ENCODE measurements at regions not wholly inside any gene's neighbourhood (a gene's known extent, or its start where the extent isn't known, plus 50 kb on each side); places are given as distances from the start of the nearest gene placed in this dataset.

GRCh38 chr20:4563031-4563430, 123.2 kb upstream of the PRNP start:
- Histone ChIP-seq H3K27me3 (no peaks in the 10 kb centered on the region), H3K27ac (no peak overlapping the region), H3K4me3 (no peak overlapping the region), H3K9me3 (peaks cover 0 to 17% of the 10 kb centered on the region in 2 donors), H3K4me1 (no peaks in the 10 kb centered on the region), H3K36me3 (no peaks in the 10 kb centered on the region)
- intact Hi-C loops (cut with DNase I; ENCODE audit: low total_unique reads): no loop called here
- no peak for TF ChIP-seq POLR2AphosphoS5 (IDR thresholded peaks at IDR 0.05)
- TF ChIP-seq POLR2A (IDR thresholded peaks at IDR 0.05): no peak
- TF ChIP-seq CTCF (IDR thresholded peaks at IDR 0.05): no peak
- DNase-seq (ENCODE audit: low spot score in 2 of 2): no peak

- Histone ChIP-seq H3K27me3 (no peaks in the 10 kb centered on the region), H3K4me3 (no peak overlapping the region), H3K27ac (no peak overlapping the region), H3K4me1 (no peaks in the 10 kb centered on the region), H3K36me3 (no peaks in the 10 kb centered on the region), H3K9me3 (peaks cover 0 to 18% of the 10 kb centered on the region in 2 donors)
- TF ChIP-seq POLR2A (IDR thresholded peaks at IDR 0.05) (no peak), POLR2AphosphoS5 (IDR thresholded peaks at IDR 0.05) (no peak), CTCF (IDR thresholded peaks at IDR 0.05) (no peak)
- DNase-seq (ENCODE audit: low spot score in 2 of 2): no peak
- intact Hi-C loops (cut with DNase I; ENCODE audit: low total_unique reads): no loop called here
Measured at GRCh38 chr20:4560667-4561066, 125.6 kb upstream of the PRNP start.

GRCh38 chr20:4559906-4560305, 126.3 kb upstream of the PRNP start:
- intact Hi-C loops (cut with DNase I; ENCODE audit: low total_unique reads): no loop called here
- Histone ChIP-seq H3K36me3 (no peaks in the 10 kb centered on the region), H3K4me3 (no peak overlapping the region)

GRCh38 chr20:4559106-4559505, 127.2 kb upstream of the PRNP start:
- Histone ChIP-seq H3K27ac (no peak overlapping the region), H3K4me1 (no peaks in the 10 kb centered on the region), H3K36me3 (no peaks in the 10 kb centered on the region), H3K9me3 (peaks cover 0 to 14% of the 10 kb centered on the region in 2 donors), H3K27me3 (no peaks in the 10 kb centered on the region), H3K4me3 (no peak overlapping the region)
- TF ChIP-seq POLR2AphosphoS5 (IDR thresholded peaks at IDR 0.05): no peak
- TF ChIP-seq CTCF (IDR thresholded peaks at IDR 0.05): no peak
- no peak for TF ChIP-seq POLR2A (IDR thresholded peaks at IDR 0.05)
- DNase-seq (ENCODE audit: low spot score in 2 of 2): no peak
- intact Hi-C loops (cut with DNase I; ENCODE audit: low total_unique reads): no loop called here

More at GRCh38 chr20:4559906-4560305, 126.3 kb upstream of the PRNP start:
- no peak for TF ChIP-seq CTCF (IDR thresholded peaks at IDR 0.05)
- no peak for TF ChIP-seq POLR2AphosphoS5 (IDR thresholded peaks at IDR 0.05)
- no peak for TF ChIP-seq POLR2A (IDR thresholded peaks at IDR 0.05)
- no peak for DNase-seq (ENCODE audit: low spot score in 2 of 2)
- Histone ChIP-seq H3K27me3 (no peaks in the 10 kb centered on the region), H3K9me3 (peaks cover 0 to 18% of the 10 kb centered on the region in 2 donors), H3K27ac (no peak overlapping the region), H3K4me1 (no peaks in the 10 kb centered on the region)

GRCh38 chr20:4556781-4557180, 129.5 kb upstream of the PRNP start:
- TF ChIP-seq POLR2A (IDR thresholded peaks at IDR 0.05): no peak
- TF ChIP-seq CTCF (IDR thresholded peaks at IDR 0.05): no peak
- TF ChIP-seq POLR2AphosphoS5 (IDR thresholded peaks at IDR 0.05): no peak

More at GRCh38 chr20:4556781-4557180, 129.5 kb upstream of the PRNP start:
- peaks cover 0 to 12% of the 10 kb centered on the region in 2 donors for H3K9me3 ChIP-seq
- DNase-seq (ENCODE audit: low spot score in 2 of 2): no peak
- H3K4me1 ChIP-seq: no peaks in the 10 kb centered on the region
- no peaks in the 10 kb centered on the region for H3K27me3 ChIP-seq
- intact Hi-C loops (cut with DNase I; ENCODE audit: low total_unique reads): no loop called here
- no peaks in the 10 kb centered on the region for H3K36me3 ChIP-seq
- H3K4me3 ChIP-seq: no peak overlapping the region
- no peak overlapping the region for H3K27ac ChIP-seq
